SK-N-SH (cell line): ENCODE measurements at regions not wholly inside any gene's neighbourhood (a gene's known extent, or its start where the extent isn't known, plus 50 kb on each side); places are given as distances from the start of the nearest gene placed in this dataset.

Experiments
- CTCF ChIA-PET: fragments of 300-600, 350-600 bp; formaldehyde crosslinking; extraction: SDS; loops from one replicate; lab custom pipeline; 2021; lab: Yijun Ruan, JAX
- POLR2A ChIA-PET: fragments of 350-600 bp; sonication (Branson Sonifier 250); formaldehyde crosslinking; extraction: SDS; loops from one replicate; lab custom pipeline; 2020; ENCODE audit warnings: antibody characterized with exemption, inconsistent platforms; lab: Yijun Ruan, JAX
- DNase-seq: peaks from one replicate; pipeline ENCODE4 v3.0.0; 2012
- H2AFZ ChIP-seq: fragments of 200-600 bp; sonication (generic); 2 replicates; pipeline ENCODE4 v1.8.1; 2016; ENCODE audit warnings: antibody characterized with exemption, mild to moderate bottlenecking, low read depth
- H3F3A ChIP-seq: fragments of 200-600 bp; sonication (generic); replicated peaks from 2 replicates; pipeline ENCODE3; 2016; ENCODE audit warnings: antibody characterized with exemption, mild to moderate bottlenecking; ENCODE audit not compliant: insufficient read depth
- H3K27ac ChIP-seq, 2 experiments: fragments of 200-500 bp in 1 of 2; fragments of 200-600 bp in 1 of 2; sonication (Bioruptor generic) in 1 of 2; sonication (generic), shearing (Covaris generic) in 1 of 2; 2 replicates each; pipeline versions ENCODE4 v1.5.1 to v1.6.1; 2014 to 2016; ENCODE audit warnings: low read depth in 2 of 2, inconsistent platforms in 1 of 2, low read length in 1 of 2, mild to moderate bottlenecking in 1 of 2, mixed read lengths in 1 of 2
- H3K27me3 ChIP-seq: fragments of 200-600 bp; sonication (generic), shearing (Covaris generic); 2 replicates; pipeline ENCODE4 v1.6.1; 2016; ENCODE audit warnings: mixed run types; ENCODE audit not compliant: insufficient read depth
- H3K36me3 ChIP-seq, 2 experiments: fragments of 200-500 bp in 1 of 2; fragments of 200-600 bp in 1 of 2; sonication (Bioruptor generic) in 1 of 2; sonication (generic) in 1 of 2; replicated peaks in 1 of 2; 2 replicates each; pipeline versions ENCODE3 to v1.5.1; 2014 to 2016; ENCODE audit warnings: low read length in 1 of 2, mild to moderate bottlenecking in 1 of 2; ENCODE audit not compliant: insufficient read depth in 2 of 2, control insufficient read depth in 1 of 2
- H3K4me1 ChIP-seq, 2 experiments: fragments of 200-500 bp in 1 of 2; fragments of 200-600 bp in 1 of 2; sonication (Bioruptor generic) in 1 of 2; sonication (generic), shearing (Covaris generic) in 1 of 2; 2 replicates each; pipeline versions ENCODE4 v1.5.1 to v1.6.1; 2014 to 2016; ENCODE audit warnings: low read depth in 1 of 2, low read length in 1 of 2, mixed run types in 1 of 2; ENCODE audit not compliant: insufficient read depth in 2 of 2, control insufficient read depth in 1 of 2
- H3K4me2 ChIP-seq: fragments of 200-600 bp; sonication (generic), shearing (Covaris generic); 2 replicates; pipeline ENCODE4 v1.6.1; 2017; ENCODE audit warnings: mixed run types
- H3K4me3 ChIP-seq, 2 experiments: fragments of 200-500 bp in 1 of 2; fragments of 200-600 bp in 1 of 2; sonication (Bioruptor generic) in 1 of 2; sonication (generic), shearing (Covaris generic) in 1 of 2; 2 replicates each; pipeline versions ENCODE4 v1.5.1 to v1.8.1; 2014 to 2016; ENCODE audit warnings: low read depth in 2 of 2, inconsistent platforms in 1 of 2, low read length in 1 of 2, mild to moderate bottlenecking in 1 of 2, mixed read lengths in 1 of 2, moderate library complexity in 1 of 2
- H3K79me2 ChIP-seq: fragments of 200-600 bp; sonication (generic); 2 replicates; pipeline ENCODE4 v1.8.1; 2017; ENCODE audit warnings: mild to moderate bottlenecking; ENCODE audit not compliant: insufficient read depth
- H3K9ac ChIP-seq: fragments of 200-600 bp; sonication (generic); 2 replicates; pipeline ENCODE4 v1.6.1; 2017; ENCODE audit warnings: mixed run types
- H3K9me2 ChIP-seq: fragments of 200-600 bp; sonication (generic); 2 replicates; pipeline ENCODE4 v1.6.1; 2017; ENCODE audit warnings: mixed run types
- H3K9me3 ChIP-seq: fragments of 200-600 bp; sonication (generic); 2 replicates; pipeline ENCODE4 v1.6.1; 2017; ENCODE audit warnings: mixed run types, mild to moderate bottlenecking, moderate library complexity
- H4K20me1 ChIP-seq: fragments of 200-600 bp; sonication (generic); 2 replicates; pipeline ENCODE4 v1.6.1; 2017; ENCODE audit warnings: mild to moderate bottlenecking, mixed run types; ENCODE audit not compliant: insufficient read depth
- CHD2 ChIP-seq: fragments of 150-350 bp; IDR thresholded peaks from 2 replicates; pipeline ENCODE4 v1.6.1; 2018; ENCODE audit warnings: low read length; ENCODE audit not compliant: partially characterized antibody
- ELF1 ChIP-seq: IDR thresholded peaks from 2 replicates; pipeline ENCODE4 v1.4.0; 2012
- EP300 ChIP-seq, 2 experiments: IDR thresholded peaks; 2 replicates each; pipeline versions ENCODE4 v1.4.0 to v1.6.1; 2012; ENCODE audit warnings: borderline replicate concordance in 1 of 2, low read depth in 1 of 2, low read length in 1 of 2
- FOXM1 ChIP-seq: IDR thresholded peaks from 2 replicates; pipeline ENCODE4 v1.4.0; 2012; ENCODE audit warnings: low read depth, mild to moderate bottlenecking
- GABPA ChIP-seq: IDR thresholded peaks from 2 replicates; pipeline ENCODE4 v1.4.0; 2012; ENCODE audit warnings: low read depth, mild to moderate bottlenecking
- GATA2 ChIP-seq: sonication (generic); formaldehyde crosslinking; IDR thresholded peaks from 2 replicates; pipeline ENCODE4 v1.5.0; 2020; ENCODE audit warnings: mild to moderate bottlenecking, missing genetic modification reagents
- MEF2A ChIP-seq: IDR thresholded peaks from 2 replicates; pipeline ENCODE4 v1.4.0; 2012; ENCODE audit warnings: low read depth, borderline replicate concordance
- MXI1 ChIP-seq: IDR thresholded peaks from 2 replicates; pipeline ENCODE4 v1.6.1; 2012; ENCODE audit warnings: mild to moderate bottlenecking, low read depth, low read length, improper control_type of control experiment
- NFIC ChIP-seq: IDR thresholded peaks from 2 replicates; pipeline ENCODE4 v1.4.0; 2012; ENCODE audit warnings: borderline replicate concordance
- NRF1 ChIP-seq: IDR thresholded peaks from 2 replicates; pipeline ENCODE4 v1.6.1; 2012; ENCODE audit warnings: low read depth, mild to moderate bottlenecking, low read length
- POLR2AphosphoS5 ChIP-seq: IDR thresholded peaks from 2 replicates; pipeline ENCODE4 v1.6.1; 2012; ENCODE audit warnings: low read depth, low read length
- RAD21 ChIP-seq: IDR thresholded peaks from 2 replicates; pipeline ENCODE4 v1.6.1; 2012; ENCODE audit warnings: mild to moderate bottlenecking, low read length
- RCOR1 ChIP-seq: fragments of 150-350 bp; IDR thresholded peaks from 2 replicates; pipeline ENCODE4 v1.6.1; 2017; ENCODE audit warnings: antibody characterized with exemption, low read length
- RXRA ChIP-seq: IDR thresholded peaks from 2 replicates; pipeline ENCODE4 v1.4.0; 2012; ENCODE audit warnings: low read depth, mild to moderate bottlenecking, borderline replicate concordance
- TAF1 ChIP-seq: IDR thresholded peaks from 2 replicates; pipeline ENCODE4 v1.6.1; 2012; ENCODE audit warnings: low read depth, mild to moderate bottlenecking, low read length, moderate library complexity, borderline replicate concordance
- USF1 ChIP-seq: IDR thresholded peaks from 2 replicates; pipeline ENCODE4 v1.4.0; 2012; ENCODE audit warnings: low read depth, borderline replicate concordance
- USF2 ChIP-seq: fragments of 150-350 bp; IDR thresholded peaks from 2 replicates; pipeline ENCODE4 v1.6.1; 2017; ENCODE audit warnings: antibody characterized with exemption, low read length, low read depth, borderline replicate concordance
- WGBS: methylation state at CpG from one replicate; pipeline ENCODE4 v1.1.6; 2017; ENCODE audit warnings: low lambda C conversion rate; 5-methylcytosine and 5-hydroxymethylcytosine counted together
- TF ChIP-seq, protein P1 (sequence below): fragments of 200-600 bp; sonication (generic); IDR thresholded peaks from 2 replicates; pipeline ENCODE4 v1.6.1; 2017; ENCODE audit warnings: antibody characterized with exemption, mild to moderate bottlenecking, moderate library complexity
- TF ChIP-seq, protein P2 (sequence below): IDR thresholded peaks from 2 replicates; pipeline ENCODE4 v1.6.1; 2012; ENCODE audit warnings: mild to moderate bottlenecking, low read depth, low read length, moderate library complexity
- TF ChIP-seq, protein P3 (sequence below): IDR thresholded peaks from 2 replicates; pipeline ENCODE4; 2012

GRCh38 chrX:35557916-35558315 lies 240.2 kb upstream of the MAGEB16 start:
- CTCF ChIA-PET, result no interaction called here
- no peaks in the 10 kb centered on the region for H3F3A ChIP-seq
- no peaks in the 10 kb centered on the region for H3K9me3 ChIP-seq
- WGBS, result 0% methylated on average over 1 of the region's 1 CpG
- no peak overlapping the region for H3K4me3 ChIP-seq
- no peak overlapping the region for H3K27ac ChIP-seq
- no peak overlapping the region for H2AFZ ChIP-seq
- no peak overlapping the region for H3K9ac ChIP-seq
- H3K27me3 ChIP-seq, result no peaks in the 10 kb centered on the region
- no peak overlapping the region for H3K4me2 ChIP-seq
- H4K20me1 ChIP-seq, result no peaks in the 10 kb centered on the region
- TF ChIP-seq GABPA (no peak), MXI1 (no peak), NFIC (no peak), NRF1 (no peak), EP300 (IDR thresholded peaks at IDR 0.05; ENCODE audit: borderline replicate concordance in 1 of 2, low read depth in 1 of 2, low read length in 1 of 2) (no peak), GATA2 (CRISPR knock-in tag) (no peak), CHD2 (no peak), ELF1 (no peak), RCOR1 (no peak), RAD21 (no peak)
- TF ChIP-seq, all 33 proteins: peak for 0
- POLR2A ChIA-PET, result no interaction called here
- no peak for DNase-seq
- Histone ChIP-seq H3K4me1 (no peaks in the 10 kb centered on the region), H3K79me2 (no peaks in the 10 kb centered on the region), H3K9me2 (no peaks in the 10 kb centered on the region), H3K36me3 (no peaks in the 10 kb centered on the region)

- ChIA-PET POLR2A (no interaction called here), CTCF (no interaction called here)
- no peak overlapping the region for H3K9ac ChIP-seq
- no peak overlapping the region for H3K27ac ChIP-seq
- DNase-seq, result no peak
- H2AFZ ChIP-seq, result no peak overlapping the region
- H3K4me1 ChIP-seq, result no peaks in the 10 kb centered on the region
- TF ChIP-seq USF1 (no peak), TAF1 (no peak), FOXM1 (no peak), RXRA (no peak), USF2 (no peak), GATA2 (CRISPR knock-in tag) (no peak), POLR2AphosphoS5 (no peak), MEF2A (no peak)
- TF ChIP-seq, protein P1, sequence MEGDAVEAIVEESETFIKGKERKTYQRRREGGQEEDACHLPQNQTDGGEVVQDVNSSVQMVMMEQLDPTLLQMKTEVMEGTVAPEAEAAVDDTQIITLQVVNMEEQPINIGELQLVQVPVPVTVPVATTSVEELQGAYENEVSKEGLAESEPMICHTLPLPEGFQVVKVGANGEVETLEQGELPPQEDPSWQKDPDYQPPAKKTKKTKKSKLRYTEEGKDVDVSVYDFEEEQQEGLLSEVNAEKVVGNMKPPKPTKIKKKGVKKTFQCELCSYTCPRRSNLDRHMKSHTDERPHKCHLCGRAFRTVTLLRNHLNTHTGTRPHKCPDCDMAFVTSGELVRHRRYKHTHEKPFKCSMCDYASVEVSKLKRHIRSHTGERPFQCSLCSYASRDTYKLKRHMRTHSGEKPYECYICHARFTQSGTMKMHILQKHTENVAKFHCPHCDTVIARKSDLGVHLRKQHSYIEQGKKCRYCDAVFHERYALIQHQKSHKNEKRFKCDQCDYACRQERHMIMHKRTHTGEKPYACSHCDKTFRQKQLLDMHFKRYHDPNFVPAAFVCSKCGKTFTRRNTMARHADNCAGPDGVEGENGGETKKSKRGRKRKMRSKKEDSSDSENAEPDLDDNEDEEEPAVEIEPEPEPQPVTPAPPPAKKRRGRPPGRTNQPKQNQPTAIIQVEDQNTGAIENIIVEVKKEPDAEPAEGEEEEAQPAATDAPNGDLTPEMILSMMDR, result no peak
- TF ChIP-seq, protein P2, sequence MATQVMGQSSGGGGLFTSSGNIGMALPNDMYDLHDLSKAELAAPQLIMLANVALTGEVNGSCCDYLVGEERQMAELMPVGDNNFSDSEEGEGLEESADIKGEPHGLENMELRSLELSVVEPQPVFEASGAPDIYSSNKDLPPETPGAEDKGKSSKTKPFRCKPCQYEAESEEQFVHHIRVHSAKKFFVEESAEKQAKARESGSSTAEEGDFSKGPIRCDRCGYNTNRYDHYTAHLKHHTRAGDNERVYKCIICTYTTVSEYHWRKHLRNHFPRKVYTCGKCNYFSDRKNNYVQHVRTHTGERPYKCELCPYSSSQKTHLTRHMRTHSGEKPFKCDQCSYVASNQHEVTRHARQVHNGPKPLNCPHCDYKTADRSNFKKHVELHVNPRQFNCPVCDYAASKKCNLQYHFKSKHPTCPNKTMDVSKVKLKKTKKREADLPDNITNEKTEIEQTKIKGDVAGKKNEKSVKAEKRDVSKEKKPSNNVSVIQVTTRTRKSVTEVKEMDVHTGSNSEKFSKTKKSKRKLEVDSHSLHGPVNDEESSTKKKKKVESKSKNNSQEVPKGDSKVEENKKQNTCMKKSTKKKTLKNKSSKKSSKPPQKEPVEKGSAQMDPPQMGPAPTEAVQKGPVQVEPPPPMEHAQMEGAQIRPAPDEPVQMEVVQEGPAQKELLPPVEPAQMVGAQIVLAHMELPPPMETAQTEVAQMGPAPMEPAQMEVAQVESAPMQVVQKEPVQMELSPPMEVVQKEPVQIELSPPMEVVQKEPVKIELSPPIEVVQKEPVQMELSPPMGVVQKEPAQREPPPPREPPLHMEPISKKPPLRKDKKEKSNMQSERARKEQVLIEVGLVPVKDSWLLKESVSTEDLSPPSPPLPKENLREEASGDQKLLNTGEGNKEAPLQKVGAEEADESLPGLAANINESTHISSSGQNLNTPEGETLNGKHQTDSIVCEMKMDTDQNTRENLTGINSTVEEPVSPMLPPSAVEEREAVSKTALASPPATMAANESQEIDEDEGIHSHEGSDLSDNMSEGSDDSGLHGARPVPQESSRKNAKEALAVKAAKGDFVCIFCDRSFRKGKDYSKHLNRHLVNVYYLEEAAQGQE, result no peak
- TF ChIP-seq, protein P3, sequence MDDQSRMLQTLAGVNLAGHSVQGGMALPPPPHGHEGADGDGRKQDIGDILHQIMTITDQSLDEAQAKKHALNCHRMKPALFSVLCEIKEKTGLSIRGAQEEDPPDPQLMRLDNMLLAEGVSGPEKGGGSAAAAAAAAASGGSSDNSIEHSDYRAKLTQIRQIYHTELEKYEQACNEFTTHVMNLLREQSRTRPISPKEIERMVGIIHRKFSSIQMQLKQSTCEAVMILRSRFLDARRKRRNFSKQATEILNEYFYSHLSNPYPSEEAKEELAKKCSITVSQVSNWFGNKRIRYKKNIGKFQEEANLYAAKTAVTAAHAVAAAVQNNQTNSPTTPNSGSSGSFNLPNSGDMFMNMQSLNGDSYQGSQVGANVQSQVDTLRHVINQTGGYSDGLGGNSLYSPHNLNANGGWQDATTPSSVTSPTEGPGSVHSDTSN, result no peak
- TF ChIP-seq, all 33 proteins: peak for 0
- 0% methylated on average over 1 of the region's 1 CpG for WGBS
- Histone ChIP-seq H4K20me1 (no peaks in the 10 kb centered on the region), H3K9me3 (no peaks in the 10 kb centered on the region), H3K9me2 (no peaks in the 10 kb centered on the region), H3K4me3 (no peak overlapping the region), H3K4me2 (no peak overlapping the region), H3K79me2 (no peaks in the 10 kb centered on the region), H3K36me3 (no peaks in the 10 kb centered on the region), H3F3A (no peaks in the 10 kb centered on the region), H3K27me3 (no peaks in the 10 kb centered on the region; the same call in 1 of the 2 replicates)
Measured at GRCh38 chrX:35561985-35562384, 236.2 kb upstream of the MAGEB16 start.
